OCI-LY1 (cell line): ENCODE measurements at regions not wholly inside any gene's neighbourhood (a gene's known extent, or its start where the extent isn't known, plus 50 kb on each side); places are given as distances from the start of the nearest gene placed in this dataset.

Experiments
- CTCF ChIP-seq: fragments of 200-600 bp; sonication (generic), shearing (Covaris generic); IDR thresholded peaks from 2 replicates; pipeline ENCODE4 v1.5.1; 2017; ENCODE audit warnings: mild to moderate bottlenecking, antibody characterized with exemption, low read length, moderate library complexity, mixed read lengths
- EZH2 ChIP-seq: fragments of 200-600 bp; sonication (generic), shearing (Covaris generic); IDR thresholded peaks from 2 replicates; pipeline ENCODE4 v1.8.0; 2017; ENCODE audit warnings: borderline replicate concordance, mixed run types, mild to moderate bottlenecking, antibody characterized with exemption, low read length, moderate library complexity, mixed read lengths

- no peak for TF ChIP-seq CTCF
- no peak for TF ChIP-seq EZH2
Observed at GRCh38 chr3:27877061-27878013, 155.2 kb upstream of the EOMES start.
